K562 (cell line): ENCODE measurements at regions not wholly inside any gene's neighbourhood (a gene's known extent, or its start where the extent isn't known, plus 50 kb on each side); places are given as distances from the start of the nearest gene placed in this dataset.

Experiments used
- ATAC-seq: fragments of 200-7000 bp; cut with Tn5 transposase; 3 replicates; pipeline ENCODE4 v1.9.1; 2020; ENCODE audit warnings: moderate library complexity
- BruUV-seq: library from RNA; stranded (reverse); fragments of 400-500 nt; replicated peaks from 2 replicates; lab custom pipeline; 2021; lab: Mats Ljungman, UMichigan
- CTCF ChIA-PET: fragments of 300-600 bp; formaldehyde crosslinking; extraction: SDS; loops from one replicate; lab custom pipeline; 2021; ENCODE audit warnings: low intra/inter-chr PET ratio; lab: Yijun Ruan, JAX
- POLR2A ChIA-PET: fragments of 300-600, 350-650 bp; sonication (Branson Sonifier 250); formaldehyde crosslinking; extraction: SDS; loops from one replicate; lab custom pipeline; 2021; ENCODE audit warnings: antibody characterized with exemption, inconsistent platforms; lab: Yijun Ruan, JAX
- DNase-seq, 4 experiments: peaks; one replicate each; pipeline versions ENCODE4 v3.0.0 to v3.0.0-alpha.2; 2011 to 2018; ENCODE audit warnings: low spot score in 3 of 4, mixed read lengths in 3 of 4; ENCODE audit errors: extremely low read depth in 1 of 4
- FAIRE-seq: peaks from 2 replicates; lab custom pipeline; 2011; peaks lifted over from hg19 to GRCh38; lab: Jason Lieb, UNC
- H2AFZ ChIP-seq: 2 replicates; pipeline ENCODE4 v1.6.0; 2011; ENCODE audit warnings: low read depth, low read length, control low read depth, inconsistent platforms
- H3K27ac ChIP-seq: fragments of 200-600 bp; 3 replicates; pipeline ENCODE4 v1.8.0; 2011; ENCODE audit warnings: low read depth, mild to moderate bottlenecking, control low read depth, inconsistent platforms, low read length, moderate library complexity, mixed read lengths; ENCODE audit errors: extremely low read depth
- H3K27me3 ChIP-seq, 2 experiments: fragments of 300-600 bp in 1 of 2; 2 replicates in 1 of 2; 3 replicates in 1 of 2; pipeline versions ENCODE4 v1.6.0 to v1.8.0; 2011; ENCODE audit warnings: inconsistent platforms in 2 of 2, low read length in 2 of 2, mild to moderate bottlenecking in 1 of 2, mixed read lengths in 1 of 2, moderate library complexity in 1 of 2; ENCODE audit not compliant: control insufficient read depth in 2 of 2, insufficient read depth in 2 of 2
- H3K36me3 ChIP-seq: fragments of 300-600 bp; 3 replicates; pipeline ENCODE4 v1.8.0; 2011; ENCODE audit warnings: mild to moderate bottlenecking, low read length, inconsistent platforms; ENCODE audit not compliant: control insufficient read depth, insufficient read depth
- H3K4me1 ChIP-seq, 2 experiments: fragments of 200-600 bp in 1 of 2; replicated peaks in 1 of 2; 2 replicates in 1 of 2; 3 replicates in 1 of 2; pipeline versions ENCODE4 v1.5.1 to v1.8.0; 2011; ENCODE audit warnings: inconsistent platforms in 2 of 2, low read length in 2 of 2, mild to moderate bottlenecking in 1 of 2, mixed read lengths in 1 of 2, moderate library complexity in 1 of 2; ENCODE audit not compliant: control insufficient read depth in 2 of 2, insufficient read depth in 2 of 2
- H3K4me2 ChIP-seq: 2 replicates; pipeline ENCODE4 v1.6.1; 2011; ENCODE audit warnings: low read length, control low read depth, inconsistent platforms, mixed read lengths; ENCODE audit not compliant: insufficient read depth
- H3K4me3 ChIP-seq: fragments of 200-600 bp; sonication (generic), shearing (Covaris generic); 2 replicates; pipeline ENCODE4 v1.5.1; 2016; ENCODE audit warnings: control low read depth, inconsistent platforms
- H3K79me2 ChIP-seq: fragments of 200-600 bp; 3 replicates; pipeline ENCODE4 v1.8.0; 2011; ENCODE audit warnings: low read length, inconsistent platforms; ENCODE audit not compliant: control insufficient read depth, insufficient read depth
- H3K9ac ChIP-seq, 2 experiments: 2 replicates each; pipeline versions ENCODE4 v1.6.0 to v1.6.1; 2011; ENCODE audit warnings: low read depth in 2 of 2, low read length in 2 of 2, control low read depth in 1 of 2, inconsistent platforms in 1 of 2, mild to moderate bottlenecking in 1 of 2, mixed read lengths in 1 of 2; ENCODE audit not compliant: insufficient read depth in 1 of 2
- H3K9me1 ChIP-seq: one replicate; pipeline ENCODE4 v1.6.0; 2011; ENCODE audit warnings: inconsistent platforms, mild to moderate bottlenecking, low read length, moderate library complexity; ENCODE audit not compliant: control insufficient read depth, insufficient read depth
- H3K9me3 ChIP-seq: replicated peaks from 2 replicates; pipeline ENCODE4 v1.5.1; 2011; ENCODE audit warnings: low read depth, low read length, inconsistent platforms; ENCODE audit not compliant: control insufficient read depth, insufficient read depth
- H4K20me1 ChIP-seq: replicated peaks from 2 replicates; pipeline ENCODE4 v1.6.1; 2011; ENCODE audit warnings: low read length, inconsistent platforms, mixed read lengths; ENCODE audit not compliant: control insufficient read depth, insufficient read depth
- CCNT2 ChIP-seq: IDR thresholded peaks from 2 replicates; pipeline ENCODE4 v1.6.1; 2011; ENCODE audit warnings: borderline replicate concordance, low read depth, mild to moderate bottlenecking, moderate library complexity, mixed read lengths, low read length; ENCODE audit not compliant: insufficient read length; ENCODE audit errors: extremely low read depth
- HSF4 ChIP-seq: fragments of 250-450 bp; sonication (Bioruptor Pico); IDR thresholded peaks from 2 replicates; pipeline ENCODE4 v2.1.2; 2022; ENCODE audit warnings: mild to moderate bottlenecking, moderate library complexity, borderline replicate concordance
- NCOA2 ChIP-seq, 2 experiments: fragments of 450-650 bp; IDR thresholded peaks; 2 replicates each; pipeline ENCODE4 v1.6.1; 2018; ENCODE audit warnings: mild to moderate bottlenecking in 2 of 2, moderate library complexity in 1 of 2; ENCODE audit not compliant: partially characterized antibody in 2 of 2
- NR2C2 ChIP-seq, 2 experiments: fragments of 200-800 bp in 1 of 2; sonication (Bioruptor generic) in 1 of 2; sonication (generic) in 1 of 2; formaldehyde crosslinking in 1 of 2; IDR thresholded peaks; 2 replicates each; pipeline versions ENCODE4 v1.6.1 to v1.8.0; 2016 to 2022; ENCODE audit warnings: mild to moderate bottlenecking in 1 of 2, missing compliant biosample characterization in 1 of 2, missing genetic modification characterization in 1 of 2, missing genetic modification reagents in 1 of 2
- POLR2B ChIP-seq: fragments of 450-650 bp; IDR thresholded peaks from 2 replicates; pipeline ENCODE4 v1.6.1; 2018; ENCODE audit warnings: low read depth; ENCODE audit not compliant: partially characterized antibody
- RHOXF2B ChIP-seq: fragments of 250-450 bp; sonication (Bioruptor Pico); conservative IDR thresholded peaks from 2 replicates; pipeline ENCODE4 v1.5.1; 2021
- TSC22D4 ChIP-seq: fragments of 450-650 bp; IDR thresholded peaks from 2 replicates; pipeline ENCODE4 v1.6.1; 2016; ENCODE audit warnings: missing genetic modification characterization, missing biosample characterization, control low read depth
- ZNF717 ChIP-seq: fragments of 250-450 bp; sonication (Bioruptor Pico); IDR thresholded peaks from 2 replicates; pipeline ENCODE4 v1.5.0; 2021
- WGBS: fragments of 100-300 bp; shearing (Covaris generic); methylation state at CpG from one replicate; pipeline ENCODE4 v1.1.6; 2016; ENCODE audit warnings: low coverage, mixed read lengths; ENCODE audit not compliant: insufficient coverage; ENCODE audit errors: missing lambda C conversion rate; 5-methylcytosine and 5-hydroxymethylcytosine counted together
- in situ Hi-C: fragments of 300-500 bp; cut with MboI; formaldehyde crosslinking; loops from 4 replicates; pipeline ENCODE4 v1.15.0; 2018; ENCODE audit warnings: inconsistent platforms, mixed read lengths
- intact Hi-C: fragments of 100-400 bp; cut with micrococcal nuclease; formaldehyde crosslinking; loops from 2 replicates; pipeline ENCODE4 v1.14.2; 2022
- TF ChIP-seq, protein P1 (sequence below): sonication (generic); formaldehyde crosslinking; IDR thresholded peaks from 2 replicates; pipeline ENCODE4 v1.8.1; 2023; ENCODE audit warnings: mild to moderate bottlenecking, missing genetic modification reagents
- TF ChIP-seq, protein P2 (sequence below): fragments of 250-450 bp; sonication (Bioruptor Pico); IDR thresholded peaks from 2 replicates; pipeline ENCODE4 v1.6.1; 2021; ENCODE audit warnings: mild to moderate bottlenecking
- TF ChIP-seq, protein P3 (sequence below): fragments of 250-450 bp; sonication (Bioruptor Pico); IDR thresholded peaks from 2 replicates; pipeline ENCODE4 v1.8.0; 2022; ENCODE audit warnings: inconsistent platforms, mild to moderate bottlenecking, moderate library complexity, borderline replicate concordance
- TF ChIP-seq, protein P4 (sequence below): sonication (generic); formaldehyde crosslinking; IDR thresholded peaks from 2 replicates; pipeline ENCODE4 v1.8.0; 2022; ENCODE audit warnings: mild to moderate bottlenecking, missing genetic modification reagents

DNA sequence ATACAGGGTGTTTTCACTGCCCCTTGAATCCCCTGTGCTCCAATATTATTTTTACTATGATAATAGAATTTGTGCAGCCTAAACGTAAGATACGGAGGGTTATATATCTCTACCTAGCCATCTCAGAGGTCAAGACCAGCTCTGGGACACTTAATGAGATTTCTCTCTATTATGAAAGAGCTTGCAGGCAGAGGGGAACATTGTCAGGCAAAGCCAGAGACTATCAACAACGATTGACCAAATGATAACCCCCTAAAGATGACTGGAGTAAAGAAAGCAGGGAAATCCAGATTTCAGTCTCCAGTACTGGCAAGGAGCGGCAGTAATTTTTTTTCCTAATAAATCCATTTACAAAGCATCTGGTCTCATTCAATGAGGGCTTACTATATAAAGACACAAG, 59.8 kb upstream of the LPAR1 start (continued):
- TF ChIP-seq, protein P1, sequence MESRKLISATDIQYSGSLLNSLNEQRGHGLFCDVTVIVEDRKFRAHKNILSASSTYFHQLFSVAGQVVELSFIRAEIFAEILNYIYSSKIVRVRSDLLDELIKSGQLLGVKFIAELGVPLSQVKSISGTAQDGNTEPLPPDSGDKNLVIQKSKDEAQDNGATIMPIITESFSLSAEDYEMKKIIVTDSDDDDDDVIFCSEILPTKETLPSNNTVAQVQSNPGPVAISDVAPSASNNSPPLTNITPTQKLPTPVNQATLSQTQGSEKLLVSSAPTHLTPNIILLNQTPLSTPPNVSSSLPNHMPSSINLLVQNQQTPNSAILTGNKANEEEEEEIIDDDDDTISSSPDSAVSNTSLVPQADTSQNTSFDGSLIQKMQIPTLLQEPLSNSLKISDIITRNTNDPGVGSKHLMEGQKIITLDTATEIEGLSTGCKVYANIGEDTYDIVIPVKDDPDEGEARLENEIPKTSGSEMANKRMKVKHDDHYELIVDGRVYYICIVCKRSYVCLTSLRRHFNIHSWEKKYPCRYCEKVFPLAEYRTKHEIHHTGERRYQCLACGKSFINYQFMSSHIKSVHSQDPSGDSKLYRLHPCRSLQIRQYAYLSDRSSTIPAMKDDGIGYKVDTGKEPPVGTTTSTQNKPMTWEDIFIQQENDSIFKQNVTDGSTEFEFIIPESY (CRISPR knock-in tag), result no peak
- TF ChIP-seq NCOA2 (IDR thresholded peaks at IDR 0.05; ENCODE audit: partially characterized antibody in 2 of 2) (no peak), TSC22D4 (tag) (no peak)
- TF ChIP-seq, protein P2, sequence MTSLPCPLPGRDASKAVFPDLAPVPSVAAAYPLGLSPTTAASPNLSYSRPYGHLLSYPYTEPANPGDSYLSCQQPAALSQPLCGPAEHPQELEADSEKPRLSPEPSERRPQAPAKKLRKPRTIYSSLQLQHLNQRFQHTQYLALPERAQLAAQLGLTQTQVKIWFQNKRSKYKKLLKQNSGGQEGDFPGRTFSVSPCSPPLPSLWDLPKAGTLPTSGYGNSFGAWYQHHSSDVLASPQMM (CRISPR knock-in tag), result no peak
- TF ChIP-seq, all 486 proteins: peak for 0

DNA sequence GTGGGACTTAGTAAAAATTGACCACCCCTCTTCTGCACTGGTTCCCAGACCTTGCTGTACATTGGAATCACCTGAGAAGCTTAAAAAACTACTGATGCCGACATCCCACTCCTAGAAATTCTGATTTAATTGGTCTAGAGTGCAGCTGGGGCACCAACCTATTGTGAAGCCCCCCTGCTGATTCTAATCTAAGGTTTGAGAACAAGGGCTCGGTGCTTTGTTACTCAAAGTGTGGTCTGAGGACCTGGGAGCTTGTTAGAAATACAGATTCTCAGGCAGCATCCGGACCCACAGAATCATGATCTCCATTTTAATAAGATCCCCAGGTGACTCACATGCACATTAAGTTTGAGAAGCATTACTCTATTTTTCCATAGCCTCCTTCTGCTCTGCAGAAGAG, 57.8 kb upstream of the LPAR1 start:
- WGBS, result 0% methylated on average over 3 of the region's 3 CpGs
- in situ Hi-C loops (no loop called here), intact Hi-C loops (no loop called here)
- FAIRE-seq, result no peak
- ChIA-PET POLR2A (no interaction called here), CTCF (no interaction called here)
- Histone ChIP-seq H3K27ac (no peak overlapping the region), H4K20me1 (no peaks in the 10 kb centered on the region), H3K36me3 (no peaks in the 10 kb centered on the region), H3K4me1 (no peaks in the 10 kb centered on the region), H3K9me3 (no peaks in the 10 kb centered on the region), H3K4me2 (no peak overlapping the region), H3K9me1 (no peaks in the 10 kb centered on the region), H2AFZ (no peak overlapping the region), H3K9ac (no peak overlapping the region), H3K27me3 (no peaks in the 10 kb centered on the region), H3K4me3 (no peak overlapping the region), H3K79me2 (no peaks in the 10 kb centered on the region)
- no peak for DNase-seq
- BruUV-seq, result no TSS peak
- no peak for ATAC-seq
- TF ChIP-seq HSF4 (CRISPR knock-in tag) (no peak), CCNT2 (no peak), NR2C2 (CRISPR knock-in tag; IDR thresholded peaks at IDR 0.05) (no peak), NR2C2 (tag; IDR thresholded peaks at IDR 0.05) (no peak), RHOXF2B (CRISPR knock-in tag) (no peak), POLR2B (no peak), ZNF717 (CRISPR knock-in tag) (no peak)
- TF ChIP-seq, protein P3, sequence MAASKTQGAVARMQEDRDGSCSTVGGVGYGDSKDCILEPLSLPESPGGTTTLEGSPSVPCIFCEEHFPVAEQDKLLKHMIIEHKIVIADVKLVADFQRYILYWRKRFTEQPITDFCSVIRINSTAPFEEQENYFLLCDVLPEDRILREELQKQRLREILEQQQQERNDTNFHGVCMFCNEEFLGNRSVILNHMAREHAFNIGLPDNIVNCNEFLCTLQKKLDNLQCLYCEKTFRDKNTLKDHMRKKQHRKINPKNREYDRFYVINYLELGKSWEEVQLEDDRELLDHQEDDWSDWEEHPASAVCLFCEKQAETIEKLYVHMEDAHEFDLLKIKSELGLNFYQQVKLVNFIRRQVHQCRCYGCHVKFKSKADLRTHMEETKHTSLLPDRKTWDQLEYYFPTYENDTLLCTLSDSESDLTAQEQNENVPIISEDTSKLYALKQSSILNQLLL (CRISPR knock-in tag), result no peak
- TF ChIP-seq, protein P4, sequence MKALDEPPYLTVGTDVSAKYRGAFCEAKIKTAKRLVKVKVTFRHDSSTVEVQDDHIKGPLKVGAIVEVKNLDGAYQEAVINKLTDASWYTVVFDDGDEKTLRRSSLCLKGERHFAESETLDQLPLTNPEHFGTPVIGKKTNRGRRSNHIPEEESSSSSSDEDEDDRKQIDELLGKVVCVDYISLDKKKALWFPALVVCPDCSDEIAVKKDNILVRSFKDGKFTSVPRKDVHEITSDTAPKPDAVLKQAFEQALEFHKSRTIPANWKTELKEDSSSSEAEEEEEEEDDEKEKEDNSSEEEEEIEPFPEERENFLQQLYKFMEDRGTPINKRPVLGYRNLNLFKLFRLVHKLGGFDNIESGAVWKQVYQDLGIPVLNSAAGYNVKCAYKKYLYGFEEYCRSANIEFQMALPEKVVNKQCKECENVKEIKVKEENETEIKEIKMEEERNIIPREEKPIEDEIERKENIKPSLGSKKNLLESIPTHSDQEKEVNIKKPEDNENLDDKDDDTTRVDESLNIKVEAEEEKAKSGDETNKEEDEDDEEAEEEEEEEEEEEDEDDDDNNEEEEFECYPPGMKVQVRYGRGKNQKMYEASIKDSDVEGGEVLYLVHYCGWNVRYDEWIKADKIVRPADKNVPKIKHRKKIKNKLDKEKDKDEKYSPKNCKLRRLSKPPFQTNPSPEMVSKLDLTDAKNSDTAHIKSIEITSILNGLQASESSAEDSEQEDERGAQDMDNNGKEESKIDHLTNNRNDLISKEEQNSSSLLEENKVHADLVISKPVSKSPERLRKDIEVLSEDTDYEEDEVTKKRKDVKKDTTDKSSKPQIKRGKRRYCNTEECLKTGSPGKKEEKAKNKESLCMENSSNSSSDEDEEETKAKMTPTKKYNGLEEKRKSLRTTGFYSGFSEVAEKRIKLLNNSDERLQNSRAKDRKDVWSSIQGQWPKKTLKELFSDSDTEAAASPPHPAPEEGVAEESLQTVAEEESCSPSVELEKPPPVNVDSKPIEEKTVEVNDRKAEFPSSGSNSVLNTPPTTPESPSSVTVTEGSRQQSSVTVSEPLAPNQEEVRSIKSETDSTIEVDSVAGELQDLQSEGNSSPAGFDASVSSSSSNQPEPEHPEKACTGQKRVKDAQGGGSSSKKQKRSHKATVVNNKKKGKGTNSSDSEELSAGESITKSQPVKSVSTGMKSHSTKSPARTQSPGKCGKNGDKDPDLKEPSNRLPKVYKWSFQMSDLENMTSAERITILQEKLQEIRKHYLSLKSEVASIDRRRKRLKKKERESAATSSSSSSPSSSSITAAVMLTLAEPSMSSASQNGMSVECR (CRISPR knock-in tag), result no peak
